Trophoblast cell (in vitro differentiated cells and primary cell): ENCODE measurements at regions not wholly inside any gene's neighbourhood (a gene's known extent, or its start where the extent isn't known, plus 50 kb on each side); places are given as distances from the start of the nearest gene placed in this dataset.

Source experiments
- DNase-seq, 2 donors: peaks; one replicate each; pipeline ENCODE4 v3.0.0-alpha.2; 2016
- H2AFZ ChIP-seq: 2 replicates; pipeline ENCODE4 v1.6.1; 2013; ENCODE audit warnings: low read length, moderate library complexity, mild to moderate bottlenecking; ENCODE audit not compliant: insufficient read depth, poor library complexity
- H2AK5ac ChIP-seq: 2 replicates; pipeline ENCODE4 v1.6.1; 2013; ENCODE audit warnings: mild to moderate bottlenecking, low read length
- H2BK120ac ChIP-seq: 2 replicates; pipeline ENCODE4 v1.6.1; 2013; ENCODE audit warnings: low read length, mild to moderate bottlenecking, moderate library complexity; ENCODE audit not compliant: insufficient read depth, poor library complexity
- H2BK12ac ChIP-seq: 2 replicates; pipeline ENCODE4 v1.6.1; 2013; ENCODE audit warnings: mild to moderate bottlenecking, low read length, moderate library complexity
- H2BK5ac ChIP-seq: 2 replicates; pipeline ENCODE4 v1.6.1; 2013; ENCODE audit warnings: low read length, low read depth, moderate library complexity, mild to moderate bottlenecking; ENCODE audit not compliant: poor library complexity
- H3K14ac ChIP-seq: 2 replicates; pipeline ENCODE4 v1.6.1; 2013; ENCODE audit warnings: mild to moderate bottlenecking, low read length
- H3K18ac ChIP-seq: 2 replicates; pipeline ENCODE4 v1.6.1; 2013; ENCODE audit warnings: mild to moderate bottlenecking, low read length
- H3K23ac ChIP-seq: 2 replicates; pipeline ENCODE4 v1.6.1; 2013; ENCODE audit warnings: low read length
- H3K27ac ChIP-seq: 2 replicates; pipeline ENCODE4 v1.5.1; 2013; ENCODE audit warnings: low read depth, mild to moderate bottlenecking, inconsistent platforms, low read length, moderate library complexity
- H3K27me3 ChIP-seq: 2 replicates; pipeline ENCODE4 v1.6.1; 2013; ENCODE audit warnings: inconsistent platforms, mild to moderate bottlenecking, low read length, moderate library complexity; ENCODE audit not compliant: insufficient read depth
- H3K36me3 ChIP-seq, 2 experiments: 1 replicate in 1 of 2; 2 replicates in 1 of 2; pipeline ENCODE4 v1.6.1; 2013; ENCODE audit warnings: low read length in 2 of 2, mild to moderate bottlenecking in 2 of 2, moderate library complexity in 1 of 2; ENCODE audit not compliant: insufficient read depth in 2 of 2, control insufficient read depth in 1 of 2
- H3K4ac ChIP-seq: 2 replicates; pipeline ENCODE4 v1.6.1; 2013; ENCODE audit warnings: low read depth, mild to moderate bottlenecking, low read length, moderate library complexity
- H3K4me1 ChIP-seq, 2 experiments: 1 replicate in 1 of 2; 2 replicates in 1 of 2; pipeline ENCODE4 v1.6.1; 2013; ENCODE audit warnings: low read length in 2 of 2, mild to moderate bottlenecking in 2 of 2, moderate library complexity in 1 of 2; ENCODE audit not compliant: insufficient read depth in 2 of 2, control insufficient read depth in 1 of 2
- H3K4me2 ChIP-seq: 2 replicates; pipeline ENCODE4 v1.6.1; 2013; ENCODE audit warnings: inconsistent platforms, mild to moderate bottlenecking, low read length, moderate library complexity
- H3K4me3 ChIP-seq: 2 replicates; pipeline ENCODE4 v1.5.1; 2013; ENCODE audit warnings: mild to moderate bottlenecking, low read depth, low read length, inconsistent platforms
- H3K79me1 ChIP-seq: one replicate; pipeline ENCODE4 v1.6.1; 2013; ENCODE audit warnings: low read length
- H3K79me2 ChIP-seq: 2 replicates; pipeline ENCODE4 v1.6.1; 2013; ENCODE audit warnings: low read length, mild to moderate bottlenecking; ENCODE audit not compliant: control insufficient read depth, insufficient read depth, poor library complexity
- H3K9ac ChIP-seq: 2 replicates; pipeline ENCODE4 v1.6.1; 2013; ENCODE audit warnings: mild to moderate bottlenecking, low read length
- H3K9me3 ChIP-seq: 2 replicates; pipeline ENCODE4 v1.6.1; 2013; ENCODE audit warnings: low read depth, mild to moderate bottlenecking, control low read depth, inconsistent platforms, low read length; ENCODE audit not compliant: insufficient read depth
- H4K12ac ChIP-seq: 2 replicates; pipeline ENCODE4 v1.6.1; 2013; ENCODE audit warnings: low read depth, mild to moderate bottlenecking, low read length, moderate library complexity
- H4K8ac ChIP-seq: 2 replicates; pipeline ENCODE4 v1.6.1; 2013; ENCODE audit warnings: low read depth, mild to moderate bottlenecking, low read length, moderate library complexity
- H4K91ac ChIP-seq: one replicate; pipeline ENCODE4 v1.6.1; 2013; ENCODE audit warnings: low read depth, mild to moderate bottlenecking, low read length, moderate library complexity
- WGBS: extraction: QIAGEN DNeasy Blood & Tissue Kit; methylation state at CpG from one replicate; pipeline ENCODE4 v1.1.7; 2013; ENCODE audit warnings: missing lambda C conversion rate; ENCODE audit not compliant: insufficient read length, insufficient coverage; ENCODE audit errors: extremely low coverage; 5-methylcytosine and 5-hydroxymethylcytosine counted together

DNA sequence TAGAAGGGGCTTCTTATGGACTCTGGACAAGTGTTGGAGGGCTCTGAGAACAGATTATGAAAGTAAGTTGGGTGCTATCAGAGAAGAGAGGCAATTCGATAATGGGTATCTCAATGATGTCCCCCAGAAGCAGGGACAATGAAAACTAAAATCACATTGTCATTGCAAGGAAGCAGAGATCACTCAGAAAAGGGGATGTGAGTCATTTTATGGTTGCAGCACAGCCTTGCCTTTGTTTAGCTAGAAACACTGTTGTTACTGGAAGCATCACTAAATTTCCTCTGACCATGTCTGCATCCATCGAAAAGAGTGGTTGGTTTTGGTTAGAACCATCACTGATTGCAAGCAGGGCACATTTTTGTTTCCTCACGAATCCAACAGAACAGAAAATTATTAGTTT is 246.8 kb upstream of the NWD2 start:
- no peaks in the 10 kb centered on the region for H3K79me1 ChIP-seq
- no peak overlapping the region for H3K9ac ChIP-seq
- no peak overlapping the region for H3K4me3 ChIP-seq
- no peaks in the 10 kb centered on the region for H3K9me3 ChIP-seq
- H3K18ac ChIP-seq, result no peak overlapping the region
- H2BK12ac ChIP-seq, result no peak overlapping the region
- no peak overlapping the region for H3K14ac ChIP-seq
- no peak overlapping the region for H2BK120ac ChIP-seq
- no peak overlapping the region for H4K8ac ChIP-seq
- H3K4me1 ChIP-seq, result no peaks in the 10 kb centered on the region
- no CpG with 5 or more reads among the region's 3 CpGs for WGBS
- no peak overlapping the region for H3K4me2 ChIP-seq
- H3K27me3 ChIP-seq, result no peaks in the 10 kb centered on the region
- no peak overlapping the region for H2AK5ac ChIP-seq
- H3K79me2 ChIP-seq, result no peaks in the 10 kb centered on the region
- H4K12ac ChIP-seq, result no peak overlapping the region
- H2AFZ ChIP-seq, result no peak overlapping the region
- no peak overlapping the region for H3K4ac ChIP-seq
- H3K36me3 ChIP-seq, result no peaks in the 10 kb centered on the region
- H3K27ac ChIP-seq, result no peak overlapping the region
- no peak for DNase-seq
- H4K91ac ChIP-seq, result no peak overlapping the region
- H2BK5ac ChIP-seq, result no peak overlapping the region
- H3K23ac ChIP-seq, result no peak overlapping the region

DNA sequence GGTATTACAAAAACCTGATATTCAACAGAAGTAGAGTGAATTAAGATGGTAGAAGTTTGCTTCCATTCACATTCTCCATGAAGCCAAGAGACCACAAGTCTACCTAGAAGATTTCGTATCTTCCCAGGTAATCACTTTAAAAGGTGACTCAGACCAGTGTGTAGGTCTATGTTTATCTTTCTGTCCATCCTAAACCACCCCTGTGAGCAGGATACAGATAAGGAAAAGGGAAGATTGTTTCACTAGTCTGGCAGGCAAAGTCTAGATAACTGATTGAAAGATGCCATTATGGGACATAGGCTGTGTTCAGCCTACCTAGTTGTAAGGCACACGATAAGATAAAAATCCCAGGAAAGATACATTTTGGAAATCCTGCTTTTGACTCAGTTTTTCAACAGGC is 244.3 kb upstream of the NWD2 start:
- Histone ChIP-seq H2BK12ac (no peak overlapping the region), H3K4ac (no peak overlapping the region)
- no CpG with 5 or more reads among the region's 2 CpGs for WGBS

DNA sequence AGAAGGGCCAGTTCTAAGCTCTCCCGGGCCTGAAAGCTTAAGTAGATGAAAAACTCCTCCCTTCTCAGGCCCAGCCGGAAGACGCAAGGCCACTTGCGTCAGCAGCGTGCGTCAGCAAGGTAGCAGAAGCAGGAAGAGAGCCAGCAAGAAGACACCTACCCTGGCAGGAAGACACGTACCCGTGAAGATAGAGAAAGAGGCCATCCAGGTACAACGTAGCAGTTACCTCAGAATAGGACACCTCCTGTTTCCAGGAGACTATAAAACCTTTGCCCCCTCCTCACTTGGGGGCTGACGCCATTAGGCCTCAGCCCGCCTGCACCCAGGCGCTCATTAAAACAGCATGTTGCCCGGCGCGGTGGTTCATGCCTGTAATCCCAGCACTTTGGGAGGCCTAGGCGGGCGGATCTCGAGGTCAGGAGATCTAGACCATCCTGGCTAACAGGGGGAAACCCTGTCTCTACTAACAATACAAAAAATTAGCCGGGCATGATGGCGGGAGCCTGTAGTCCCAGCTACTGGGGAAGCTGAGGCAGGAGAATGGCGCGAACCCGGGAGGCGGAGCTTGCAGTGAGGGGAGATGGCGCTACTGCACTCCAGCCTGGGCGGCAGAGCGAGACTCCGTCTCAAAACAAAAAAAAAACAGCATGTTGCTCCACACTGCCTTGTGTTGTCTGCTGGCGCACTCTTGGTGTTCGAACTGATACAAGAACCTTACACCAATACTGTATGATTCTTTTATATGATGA is 242.7 kb upstream of the NWD2 start:
- Histone ChIP-seq H3K23ac (no peak overlapping the region), H3K4me2 (no peak overlapping the region), H2AFZ (no peak overlapping the region), H4K12ac (no peak overlapping the region), H3K9me3 (no peaks in the 10 kb centered on the region), H3K79me2 (no peaks in the 10 kb centered on the region), H3K4ac (no peak overlapping the region), H3K4me1 (no peaks in the 10 kb centered on the region), H3K27me3 (no peaks in the 10 kb centered on the region), H2BK5ac (no peak overlapping the region), H4K91ac (no peak overlapping the region), H2BK12ac (no peak overlapping the region), H3K14ac (no peak overlapping the region), H3K4me3 (no peak overlapping the region), H3K27ac (no peak overlapping the region), H3K36me3 (no peaks in the 10 kb centered on the region), H2BK120ac (no peak overlapping the region), H4K8ac (no peak overlapping the region), H3K79me1 (no peaks in the 10 kb centered on the region), H2AK5ac (no peak overlapping the region), H3K9ac (no peak overlapping the region), H3K18ac (no peak overlapping the region)
- no CpG with 5 or more reads among the region's 30 CpGs for WGBS
- peak; percentile 86 for DNase-seq

More for the DNA sequence above, 244.3 kb upstream of the NWD2 start:
- H3K23ac ChIP-seq, result no peak overlapping the region
- H3K18ac ChIP-seq, result no peak overlapping the region
- H3K9ac ChIP-seq, result no peak overlapping the region
- no peaks in the 10 kb centered on the region for H3K36me3 ChIP-seq
- H2AFZ ChIP-seq, result no peak overlapping the region
- H3K27ac ChIP-seq, result no peak overlapping the region
- no peak overlapping the region for H4K91ac ChIP-seq
- no peak overlapping the region for H4K8ac ChIP-seq
- H3K79me2 ChIP-seq, result no peaks in the 10 kb centered on the region
- no peaks in the 10 kb centered on the region for H3K9me3 ChIP-seq
- H3K4me1 ChIP-seq, result no peaks in the 10 kb centered on the region
- H3K14ac ChIP-seq, result no peak overlapping the region
- H3K27me3 ChIP-seq, result no peaks in the 10 kb centered on the region
- no peak overlapping the region for H4K12ac ChIP-seq
- H3K4me2 ChIP-seq, result no peak overlapping the region
- H3K79me1 ChIP-seq, result no peaks in the 10 kb centered on the region
- peak; percentile 1 to 47 for DNase-seq
- H2BK5ac ChIP-seq, result no peak overlapping the region
- no peak overlapping the region for H3K4me3 ChIP-seq
- H2BK120ac ChIP-seq, result no peak overlapping the region
- no peak overlapping the region for H2AK5ac ChIP-seq

- H3K36me3 ChIP-seq, result no peaks in the 10 kb centered on the region
- no peak overlapping the region for H3K4me3 ChIP-seq
- H3K23ac ChIP-seq, result no peak overlapping the region
- no peak overlapping the region for H2BK12ac ChIP-seq
- no peaks in the 10 kb centered on the region for H3K79me1 ChIP-seq
- no peak overlapping the region for H3K18ac ChIP-seq
- H4K8ac ChIP-seq, result no peak overlapping the region
- no peak overlapping the region for H4K12ac ChIP-seq
- no peak overlapping the region for H3K27ac ChIP-seq
- H2AFZ ChIP-seq, result no peak overlapping the region
- no peak overlapping the region for H3K14ac ChIP-seq
- no peak overlapping the region for H2BK5ac ChIP-seq
- no peak overlapping the region for H4K91ac ChIP-seq
- H3K4ac ChIP-seq, result no peak overlapping the region
- H3K4me1 ChIP-seq, result no peaks in the 10 kb centered on the region
- no peaks in the 10 kb centered on the region for H3K9me3 ChIP-seq
- H3K79me2 ChIP-seq, result no peaks in the 10 kb centered on the region
- H2AK5ac ChIP-seq, result no peak overlapping the region
- no peak overlapping the region for H3K4me2 ChIP-seq
- DNase-seq, result peak; percentile 13 to 56
- WGBS, result no CpG with 5 or more reads among the region's 2 CpGs
- no peaks in the 10 kb centered on the region for H3K27me3 ChIP-seq
- H2BK120ac ChIP-seq, result no peak overlapping the region
- no peak overlapping the region for H3K9ac ChIP-seq
Observed at GRCh38 chr4:37002625-37003024, 241.9 kb upstream of the NWD2 start.
